ENCODE measurements at regions not wholly inside any gene's neighbourhood (a gene's known extent, or its start where the extent isn't known, plus 50 kb on each side); places are given as distances from the start of the nearest gene placed in this dataset.

GRCh38 chr10:2329082-2329481, 591.8 kb upstream of the ADARB2 start:
- Histone ChIP-seq H4K5ac (ENCODE audit: low read depth, low read length) (no peak overlapping the region), H4K91ac (ENCODE audit: insufficient read depth, low read depth, low read length) (no peak overlapping the region), H2BK15ac (ENCODE audit: low read depth, low read length) (no peak overlapping the region), H3K9me3 (ENCODE audit: control insufficient read depth, insufficient read depth, low read length) (peaks cover 34% of the 10 kb centered on the region), H2AFZ (replicated peaks; ENCODE audit: low read length, poor library complexity) (no peak overlapping the region), H2BK20ac (ENCODE audit: low read depth, low read length) (no peak overlapping the region), H3K4me3 (ENCODE audit: insufficient read depth, low read depth, low read length) (no peak overlapping the region), H3K23ac (ENCODE audit: low read depth, low read length) (no peak overlapping the region), H3K27ac (ENCODE audit: insufficient read depth, low read length) (no peak overlapping the region), H2BK120ac (ENCODE audit: low read depth, low read length) (no peak overlapping the region), H3K14ac (replicated peaks; ENCODE audit: low read depth, low read length) (no peak overlapping the region), H3K4me2 (ENCODE audit: low read depth, low read length) (no peak overlapping the region), H3K27me3 (ENCODE audit: control insufficient read depth, insufficient read depth, low read length) (no peaks in the 10 kb centered on the region), H3K9ac (ENCODE audit: low read depth, low read length) (no peak overlapping the region), H4K8ac (ENCODE audit: low read depth in 2 of 2, low read length in 2 of 2) (no peak overlapping the region), H3K36me3 (ENCODE audit: control insufficient read depth, insufficient read depth, low read length) (no peaks in the 10 kb centered on the region), H3K4ac (ENCODE audit: low read depth, low read length) (no peak overlapping the region), H3K9me1 (ENCODE audit: insufficient read depth, low read length) (no peaks in the 10 kb centered on the region), H3K79me1 (ENCODE audit: low read depth in 1 of 2, low read length in 2 of 2) (no peaks in the 10 kb centered on the region), H3K4me1 (ENCODE audit: control insufficient read depth, insufficient read depth, low read length) (no peaks in the 10 kb centered on the region), H3K56ac (ENCODE audit: extremely low read depth, insufficient read depth, low read length) (no peak overlapping the region), H3K18ac (ENCODE audit: low read depth, low read length) (no peak overlapping the region), H2AK5ac (ENCODE audit: low read depth, low read length) (no peak overlapping the region), H4K20me1 (ENCODE audit: insufficient read depth, low read length) (no peaks in the 10 kb centered on the region), H2BK5ac (ENCODE audit: low read depth, low read length, poor library complexity, severe bottlenecking) (no peak overlapping the region), H2AK9ac (replicated peaks; ENCODE audit: low read depth, low read length, poor library complexity) (no peak overlapping the region)
- ChIA-PET POLR2A (ENCODE audit: unreplicated experiment) (no interaction called here), CTCF (no interaction called here)
- in situ Hi-C loops (cut with MboI; ENCODE audit: low sequenced_read_pairs) (no loop called here), dilution Hi-C loops (cut with HindIII; ENCODE audit: low sequenced_read_pairs, unreplicated experiment) (no loop called here), intact Hi-C loops (cut with micrococcal nuclease) (no loop called here)
- TF ChIP-seq RCOR1 (IDR thresholded peaks at IDR 0.05; ENCODE audit: insufficient replicate concordance, low read length) = no peak
- TF ChIP-seq CTCF (conservative IDR thresholded peaks at IDR 0.05; ENCODE audit: low read depth, low read length) = no peak
- no peak for TF ChIP-seq ELK1 (IDR thresholded peaks at IDR 0.05; ENCODE audit: borderline replicate concordance, low read depth, low read length)
- TF ChIP-seq RAD21 (IDR thresholded peaks at IDR 0.05; ENCODE audit: low read length) = no peak
- no peak for TF ChIP-seq USF2 (IDR thresholded peaks at IDR 0.05; ENCODE audit: low read depth, low read length)
- no peak for TF ChIP-seq CHD1 (IDR thresholded peaks at IDR 0.05; ENCODE audit: low read depth, low read length)
- no peak for TF ChIP-seq NFE2L2 (IDR thresholded peaks at IDR 0.05; ENCODE audit: low read depth, low read length)
- no peak for TF ChIP-seq CEBPB (IDR thresholded peaks at IDR 0.05; ENCODE audit: low read depth, low read length)
- no peak for TF ChIP-seq MAFK (IDR thresholded peaks at IDR 0.05; ENCODE audit: low read depth, low read length)
- TF ChIP-seq MAZ (IDR thresholded peaks at IDR 0.05; ENCODE audit: borderline replicate concordance, low read depth, low read length) = no peak
- no peak for TF ChIP-seq SMC3 (IDR thresholded peaks at IDR 0.05; ENCODE audit: low read depth, low read length)
- no TSS peak for BruUV-seq (replicated peaks)
- ATAC-seq (ENCODE audit: low read depth) (no peak), DNase-seq (no peak)
- WGBS, 2 experiments (ENCODE audit: extremely low coverage in 2 of 2, insufficient read length in 1 of 2) = 73% methylated on average over 6 of the region's 13 CpGs; no CpG with 5 or more reads in 1 of the 2 experiments
